Spleen (tissue), 7 donors: ENCODE measurements at regions not wholly inside any gene's neighbourhood (a gene's known extent, or its start where the extent isn't known, plus 50 kb on each side); places are given as distances from the start of the nearest gene placed in this dataset.

Experiments
- CTCF ChIP-seq, 11 experiments: fragments of 200-600 bp in 7 of 11; fragments of 450-650 bp in 4 of 11; sonication (generic) in 4 of 11; IDR thresholded peaks in 8 of 11; conservative IDR thresholded peaks in 3 of 11; 1 replicate in 7 of 11; 2 replicates in 4 of 11; pipeline versions ENCODE4 v1.4.0 to v1.8.0; 2016 to 2021; ENCODE audit warnings: antibody characterized with exemption in 11 of 11, inconsistent platforms in 4 of 11, mild to moderate bottlenecking in 1 of 11
- POLR2A ChIP-seq, 3 donors: fragments of 450-650 bp; IDR thresholded peaks; one replicate each; pipeline ENCODE4 v1.5.1; 2017; ENCODE audit warnings: antibody characterized with exemption in 3 of 3, mild to moderate bottlenecking in 1 of 3
- POLR2AphosphoS5 ChIP-seq, 3 donors: sonication (generic); formaldehyde crosslinking; IDR thresholded peaks; one replicate each; pipeline ENCODE4 v1.5.1; 2017; ENCODE audit warnings: antibody characterized with exemption in 3 of 3
- donor health status: DM: no; HTN: no; CAD: no; lungs with moderate emphysema.
- donor health status: DM: no; HTN: no; CAD: no.
- donor health status: DM: no; HTN: no; CAD: no.

GRCh38 chr1:37171691-37172090, 137.4 kb upstream of the GRIK3 start:
- TF ChIP-seq CTCF (IDR thresholded peaks at IDR 0.05 in 8 of 11, conservative IDR thresholded peaks at IDR 0.05 in 3 of 11) (no peak), POLR2A (IDR thresholded peaks at IDR 0.05) (no peak), POLR2AphosphoS5 (IDR thresholded peaks at IDR 0.05) (no peak)
